Suppressor macrophage (primary cell): ENCODE measurements at regions not wholly inside any gene's neighbourhood (a gene's known extent, or its start where the extent isn't known, plus 50 kb on each side); places are given as distances from the start of the nearest gene placed in this dataset.

ENCODE experiments used
- DNase-seq, 4 experiments: peaks; one replicate each; pipeline ENCODE4 v3.0.0-alpha.2; 2020 to 2022

GRCh38 chr10:6920072-6921019, 340.3 kb upstream of the PRKCQ start:
- peak; percentile 85 to 95 (median 94) for DNase-seq

- DNase-seq: no peak
Observed at GRCh38 chr10:6919077-6919476, 339.0 kb upstream of the PRKCQ start.

GRCh38 chr10:6918305-6918704, 338.2 kb upstream of the PRKCQ start:
- peak; percentile 44 to 77 (median 62) for DNase-seq

- peak; percentile 77 to 92 (median 80) for DNase-seq
Observed at GRCh38 chr10:6917125-6917524, 337.0 kb upstream of the PRKCQ start.

- DNase-seq: peak; percentile 46 to 78 (median 62)
Observed at GRCh38 chr10:6916601-6917000, 336.5 kb upstream of the PRKCQ start.

- no peak for DNase-seq
Observed at GRCh38 chr10:6915307-6915706, 335.2 kb upstream of the PRKCQ start.

GRCh38 chr10:6912929-6913328, 332.9 kb upstream of the PRKCQ start:
- no peak for DNase-seq

- no peak for DNase-seq
Observed at GRCh38 chr10:6912424-6912823, 332.3 kb upstream of the PRKCQ start.

GRCh38 chr10:6912021-6912420, 331.9 kb upstream of the PRKCQ start:
- no peak for DNase-seq

- DNase-seq: no peak
Observed at GRCh38 chr10:6909905-6910560, 330.0 kb upstream of the PRKCQ start.

- DNase-seq: no peak
Observed at GRCh38 chr10:6907877-6908530, 327.9 kb upstream of the PRKCQ start.

- DNase-seq: no peak
Observed at GRCh38 chr10:6894405-6894804, 314.3 kb upstream of the PRKCQ start.

- DNase-seq: no peak
Observed at GRCh38 chr10:6892864-6893263, 312.8 kb upstream of the PRKCQ start.

GRCh38 chr10:6891924-6892323, 311.8 kb upstream of the PRKCQ start:
- no peak for DNase-seq

GRCh38 chr10:6889718-6890117, 309.6 kb upstream of the PRKCQ start:
- no peak for DNase-seq

GRCh38 chr10:6888434-6888833, 308.4 kb upstream of the PRKCQ start:
- DNase-seq: no peak

- DNase-seq: no peak
Observed at GRCh38 chr10:6885284-6885683, 305.2 kb upstream of the PRKCQ start.

- no peak for DNase-seq
Observed at GRCh38 chr10:6881987-6882386, 301.9 kb upstream of the PRKCQ start.

- DNase-seq: peak in 1 of 4 experiments; percentile 7
Observed at GRCh38 chr10:6877722-6878392, 297.8 kb upstream of the PRKCQ start.

- no peak for DNase-seq
Observed at GRCh38 chr10:6877336-6877721, 297.3 kb upstream of the PRKCQ start.

- peak; percentile 9 to 49 (median 34) for DNase-seq
Observed at GRCh38 chr10:6875269-6875865, 295.3 kb upstream of the PRKCQ start.

- DNase-seq: no peak
Observed at GRCh38 chr10:6871128-6871527, 291.1 kb upstream of the PRKCQ start.
